A549 (cell line): ENCODE measurements at regions not wholly inside any gene's neighbourhood (a gene's known extent, or its start where the extent isn't known, plus 50 kb on each side); places are given as distances from the start of the nearest gene placed in this dataset.
A peak's percentile ranks its signal among the peaks of the same experiment; 100 is the strongest.

Experiments
- ATAC-seq, 2 experiments: fragments of 200-7000 bp in 1 of 2; fragments of >200 bp in 1 of 2; cut with Nextera tagmentation in 1 of 2; cut with Tn5 transposase in 1 of 2; 3 replicates each; pipeline versions ENCODE4 v1.8.0 to v1.9.1; 2018 to 2020; ENCODE audit warnings: mild to moderate bottlenecking in 1 of 2, moderate library complexity in 1 of 2
- CTCF ChIA-PET: fragments of 300-600 bp; sonication (Branson Sonifier 250); formaldehyde crosslinking; extraction: SDS; loops from one replicate; lab custom pipeline; 2021; ENCODE audit warnings: antibody characterized with exemption, inconsistent platforms; lab: Yijun Ruan, JAX
- POLR2A ChIA-PET: fragments of 350-600 bp; formaldehyde crosslinking; extraction: SDS; loops from one replicate; lab custom pipeline; 2021; ENCODE audit warnings: antibody characterized with exemption, inconsistent platforms; lab: Yijun Ruan, JAX
- DNase-seq, 2 experiments: peaks; one replicate each; pipeline versions ENCODE4 v3.0.0 to v3.0.0-alpha.2; 2011 to 2016; ENCODE audit warnings: low read depth in 1 of 2, low spot score in 1 of 2
- FAIRE-seq: peaks from 2 replicates; lab custom pipeline; 2011; peaks lifted over from hg19 to GRCh38; lab: Jason Lieb, UNC
- H3K27ac ChIP-seq, 2 experiments: fragments of >200 bp; sonication (Bioruptor Twin); formaldehyde crosslinking; 3 replicates each; pipeline ENCODE4 v1.5.1; 2016 to 2017
- H3K4me1 ChIP-seq: fragments of >200 bp; sonication (Bioruptor Twin); formaldehyde crosslinking; 3 replicates; pipeline ENCODE4 v1.6.1; 2016
- H3K4me2 ChIP-seq: fragments of >200 bp; sonication (Bioruptor Twin); formaldehyde crosslinking; 3 replicates; pipeline ENCODE4 v1.6.1; 2016
- H3K4me3 ChIP-seq: fragments of >200 bp; sonication (Bioruptor Twin); formaldehyde crosslinking; 3 replicates; pipeline ENCODE4 v1.5.1; 2016
- H3K9me3 ChIP-seq: fragments of >200 bp; sonication (Bioruptor Twin); formaldehyde crosslinking; 3 replicates; pipeline ENCODE4 v1.6.1; 2016
- CBX2 ChIP-seq: fragments of 200-600 bp; sonication (generic); IDR thresholded peaks from 2 replicates; pipeline ENCODE4 v1.6.1; 2016; ENCODE audit warnings: low read depth, mild to moderate bottlenecking, borderline replicate concordance
- CBX8 ChIP-seq: fragments of 200-600 bp; sonication (generic); IDR thresholded peaks from 2 replicates; pipeline ENCODE4 v1.6.1; 2016
- CHD2 ChIP-seq: fragments of 150-350 bp; IDR thresholded peaks from 2 replicates; pipeline ENCODE4 v1.6.1; 2014; ENCODE audit warnings: low read length; ENCODE audit not compliant: partially characterized antibody
- EHF ChIP-seq: fragments of 250-450 bp; sonication (Bioruptor Pico); IDR thresholded peaks from 2 replicates; pipeline ENCODE4 v1.5.0; 2020; ENCODE audit warnings: mild to moderate bottlenecking
- FOSL2 ChIP-seq, 2 experiments: fragments of 450-650 bp in 1 of 2; fragments of >200 bp in 1 of 2; sonication (Bioruptor Twin) in 1 of 2; formaldehyde crosslinking; IDR thresholded peaks; 2 replicates each; pipeline versions ENCODE4 v1.5.0 to v1.6.1; 2016 to 2020; ENCODE audit warnings: mild to moderate bottlenecking in 1 of 2, moderate library complexity in 1 of 2
- GATA3 ChIP-seq: IDR thresholded peaks from 2 replicates; pipeline ENCODE4 v1.6.1; 2012; ENCODE audit warnings: borderline replicate concordance
- HDAC2 ChIP-seq: fragments of 200-600 bp; sonication (generic); IDR thresholded peaks from 2 replicates; pipeline ENCODE4 v1.6.1; 2016
- HMGXB4 ChIP-seq: fragments of 250-450 bp; sonication (Bioruptor Pico); IDR thresholded peaks from 2 replicates; pipeline ENCODE4 v1.5.0; 2021; ENCODE audit warnings: mild to moderate bottlenecking, moderate library complexity, borderline replicate concordance
- HOXB13 ChIP-seq: fragments of 250-450 bp; sonication (Bioruptor Pico); IDR thresholded peaks from 2 replicates; pipeline ENCODE4 v1.5.0; 2020; ENCODE audit warnings: low read depth, mild to moderate bottlenecking, moderate library complexity
- MAZ ChIP-seq: fragments of 150-350 bp; IDR thresholded peaks from 2 replicates; pipeline ENCODE4 v1.6.1; 2014; ENCODE audit warnings: antibody characterized with exemption, low read depth, low read length, borderline replicate concordance
- RAD21 ChIP-seq, 2 experiments: fragments of >200 bp in 1 of 2; sonication (Bioruptor Twin) in 1 of 2; formaldehyde crosslinking in 1 of 2; IDR thresholded peaks in 1 of 2; conservative IDR thresholded peaks in 1 of 2; 2 replicates in 1 of 2; 3 replicates in 1 of 2; pipeline ENCODE4 v1.6.1; 2012 to 2018; ENCODE audit warnings: inconsistent platforms in 1 of 2
- RFX5 ChIP-seq: fragments of 450-650 bp; IDR thresholded peaks from 2 replicates; pipeline ENCODE4 v1.7.1; 2014; ENCODE audit warnings: antibody characterized with exemption, mild to moderate bottlenecking, moderate library complexity
- SMC3 ChIP-seq: fragments of >200 bp; sonication (Bioruptor Twin); formaldehyde crosslinking; IDR thresholded peaks from 3 replicates; pipeline ENCODE4 v1.6.1; 2018; ENCODE audit warnings: inconsistent platforms
- TP53 ChIP-seq: fragments of 250-450 bp; sonication (Bioruptor Pico); IDR thresholded peaks from 2 replicates; pipeline ENCODE4 v1.5.0; 2021; ENCODE audit warnings: mild to moderate bottlenecking, moderate library complexity
- ZFP36 ChIP-seq: fragments of 450-650 bp; IDR thresholded peaks from 2 replicates; pipeline ENCODE4 v1.6.1; 2014; ENCODE audit warnings: borderline replicate concordance; ENCODE audit not compliant: partially characterized antibody
- ZNF302 ChIP-seq: fragments of 250-450 bp; sonication (Bioruptor Pico); IDR thresholded peaks from 2 replicates; pipeline ENCODE4 v1.9.0; 2021; ENCODE audit warnings: inconsistent platforms, mild to moderate bottlenecking, moderate library complexity
- WGBS: methylation state at CpG from one replicate; pipeline ENCODE4 v1.1.6; 2017; ENCODE audit errors: missing lambda C conversion rate; 5-methylcytosine and 5-hydroxymethylcytosine counted together

GRCh38 chr15:89416339-89417183, 79.8 kb downstream of the RHCG start (continued):
- peak; percentile 72 for TF ChIP-seq SMC3
- no peak for TF ChIP-seq FOSL2 (IDR thresholded peaks at IDR 0.05)
- TF ChIP-seq FOSL2 (CRISPR knock-in tag; IDR thresholded peaks at IDR 0.05), result peak; percentile 49
- TF ChIP-seq EHF (CRISPR knock-in tag), result no peak
- TF ChIP-seq, all 56 proteins: peak for 4

GRCh38 chr15:89414571-89414970, 79.9 kb upstream of the POLG start:
- 80% methylated on average over 3 of the region's 3 CpGs for WGBS
- no peak for TF ChIP-seq CHD2
- no peak for TF ChIP-seq HDAC2
- TF ChIP-seq RFX5, result no peak
- H3K4me3 ChIP-seq, result no peak overlapping the region

GRCh38 chr15:89413877-89414276, 79.3 kb upstream of the POLG start:
- Histone ChIP-seq H3K4me3 (no peak overlapping the region), H3K4me1 (peaks cover 3% of the 10 kb centered on the region; the same call in 1 of the 3 replicates), H3K9me3 (no peaks in the 10 kb centered on the region), H3K4me2 (no peak overlapping the region), H3K27ac (no peak overlapping the region)
- ATAC-seq (no peak), DNase-seq (no peak), FAIRE-seq (no peak)
- 29% methylated on average over 2 of the region's 2 CpGs for WGBS
- CTCF ChIA-PET, result interaction anchor here (0.9 to 10.9 kb wide), 10 partner anchors 14 to 75 kb away, joined by 3 to 290 read pairs (median 6); no protein-coding TSS in a partner anchor
- POLR2A ChIA-PET, result no interaction called here
- TF ChIP-seq HOXB13 (CRISPR knock-in tag), result no peak
- no peak for TF ChIP-seq TP53 (CRISPR knock-in tag)
- no peak for TF ChIP-seq ZFP36
- TF ChIP-seq MAZ, result no peak
- TF ChIP-seq CBX8, result no peak
- no peak for TF ChIP-seq GATA3
- TF ChIP-seq HMGXB4 (CRISPR knock-in tag), result no peak
- no peak for TF ChIP-seq RAD21 (conservative IDR thresholded peaks at IDR 0.05 in 1 of 2, IDR thresholded peaks at IDR 0.05 in 1 of 2)
- no peak for TF ChIP-seq ZNF302 (CRISPR knock-in tag)

More at GRCh38 chr15:89414571-89414970, 79.9 kb upstream of the POLG start:
- DNase-seq, result no peak
- no peak overlapping the region for H3K4me2 ChIP-seq
- CTCF ChIA-PET, result interaction anchor here (0.6 to 10.9 kb wide), 11 partner anchors 13 to 74 kb away, joined by 3 to 290 read pairs (median 5); no protein-coding TSS in a partner anchor
- no peak for FAIRE-seq
- peaks cover 3% of the 10 kb centered on the region; the same call in 1 of the 3 replicates for H3K4me1 ChIP-seq
- no peaks in the 10 kb centered on the region for H3K9me3 ChIP-seq
- H3K27ac ChIP-seq, result no peak overlapping the region
- POLR2A ChIA-PET, result no interaction called here
- no peak for ATAC-seq

- DNase-seq (no peak), FAIRE-seq (no peak)
- no peak overlapping the region for H3K27ac ChIP-seq
- H3K4me1 ChIP-seq, result peaks cover 3% of the 10 kb centered on the region; the same call in 1 of the 3 replicates
- no peaks in the 10 kb centered on the region for H3K9me3 ChIP-seq
- H3K4me3 ChIP-seq, result no peak overlapping the region
- H3K4me2 ChIP-seq, result no peak overlapping the region
- WGBS, result 55% methylated on average over 11 of the region's 11 CpGs
- ChIA-PET POLR2A (interaction anchor here (0.7 kb wide), 1 partner anchor 286 kb away, joined by 4 read pairs; no protein-coding TSS in a partner anchor), CTCF (no interaction called here)
- no peak for TF ChIP-seq RFX5
- no peak for TF ChIP-seq CBX2
- TF ChIP-seq, all 56 proteins: peak for 0
- ATAC-seq, result no peak
Observed at GRCh38 chr15:89412905-89413411, 78.3 kb upstream of the POLG start.
